ENCODE measurements at regions not wholly inside any gene's neighbourhood (a gene's known extent, or its start where the extent isn't known, plus 50 kb on each side); places are given as distances from the start of the nearest gene placed in this dataset.
"Not testable (repeated sequence)": the region's sequence is repeated elsewhere in the genome, so short reads cannot be mapped to it uniquely, and the experiment has no call there.

GRCh38 chr9:75500940-75501339, 389.5 kb upstream of the PCSK5 start:
- TF ChIP-seq CTCF (IDR thresholded peaks at IDR 0.05; ENCODE audit: extremely low read depth in 1 of 2, insufficient read depth in 1 of 2, low read depth in 1 of 2, low read length in 2 of 2); POLR2AphosphoS5 (IDR thresholded peaks at IDR 0.05; ENCODE audit: insufficient read depth, low read depth, low read length); FOS (IDR thresholded peaks at IDR 0.05; ENCODE audit: borderline replicate concordance, insufficient read depth, low read length); EZH2 (IDR thresholded peaks at IDR 0.05; ENCODE audit: borderline replicate concordance, low read depth, low read length, severe bottlenecking): not testable (repeated sequence)
